GM12878 (cell line): ENCODE measurements at regions not wholly inside any gene's neighbourhood (a gene's known extent, or its start where the extent isn't known, plus 50 kb on each side); places are given as distances from the start of the nearest gene placed in this dataset.

Experiments
- ATAC-seq: fragments of 200-7000 bp; cut with Tn5 transposase; 3 replicates; pipeline ENCODE4 v1.9.1; 2020; ENCODE audit warnings: mild to moderate bottlenecking, moderate library complexity
- BruUV-seq: library from RNA; stranded (reverse); fragments of 400-500 nt; replicated peaks from 2 replicates; lab custom pipeline; 2021; lab: Mats Ljungman, UMichigan
- CTCF ChIA-PET: fragments of 300-600 bp; sonication (Branson Sonifier 250); formaldehyde crosslinking; extraction: SDS; loops from one replicate; lab custom pipeline; 2021; ENCODE audit warnings: inconsistent platforms; lab: Yijun Ruan, JAX
- POLR2A ChIA-PET: fragments of 350-600 bp; formaldehyde crosslinking; extraction: SDS; loops from one replicate; lab custom pipeline; 2021; ENCODE audit warnings: inconsistent platforms; lab: Charles Lee
- RAD21 ChIA-PET: fragments of 300-600 bp; sonication (Branson Sonifier 250); formaldehyde crosslinking; loops from one replicate; lab custom pipeline; 2023; ENCODE audit warnings: antibody characterized with exemption; ENCODE audit not compliant: unreplicated experiment; lab: Charles Lee
- SMC1A ChIA-PET: fragments of 300-600 bp; sonication (Branson Sonifier 250); formaldehyde crosslinking; loops from one replicate; lab custom pipeline; 2023; ENCODE audit not compliant: unreplicated experiment, uncharacterized antibody; lab: Charles Lee
- DNase-seq: peaks from one replicate; pipeline ENCODE4 v3.0.0-alpha.2; 2011; ENCODE audit warnings: low read depth, low spot score
- FAIRE-seq: peaks from 3 replicates; lab custom pipeline; 2011; peaks lifted over from hg19 to GRCh38; lab: Jason Lieb, UNC
- H2AFZ ChIP-seq: 2 replicates; pipeline ENCODE4 v1.6.0; 2011; ENCODE audit warnings: low read depth, low read length, control low read depth; ENCODE audit not compliant: control insufficient read depth
- H3K27ac ChIP-seq: 2 replicates; pipeline ENCODE4 v1.5.1; 2011; ENCODE audit warnings: control low read depth; ENCODE audit not compliant: control insufficient read depth, insufficient read depth
- H3K27me3 ChIP-seq, 2 experiments: replicated peaks in 1 of 2; 2 replicates each; pipeline versions ENCODE4 v1.6.0 to v1.6.1; 2011; ENCODE audit warnings: low read length in 1 of 2; ENCODE audit not compliant: control insufficient read depth in 2 of 2, insufficient read depth in 2 of 2
- H3K36me3 ChIP-seq, 2 experiments: 2 replicates each; pipeline ENCODE4 v1.5.1; 2011; ENCODE audit warnings: low read length in 1 of 2; ENCODE audit not compliant: control insufficient read depth in 2 of 2, insufficient read depth in 2 of 2
- H3K4me1 ChIP-seq: 2 replicates; pipeline ENCODE4 v1.6.1; 2011; ENCODE audit warnings: mild to moderate bottlenecking, low read length, moderate library complexity, mixed read lengths; ENCODE audit not compliant: control insufficient read depth, insufficient read depth
- H3K4me2 ChIP-seq: 2 replicates; pipeline ENCODE4 v1.6.0; 2011; ENCODE audit warnings: control low read depth; ENCODE audit not compliant: control insufficient read depth, insufficient read depth
- H3K4me3 ChIP-seq: fragments of 200-600 bp; sonication (generic); 2 replicates; pipeline ENCODE4 v1.5.1; 2016
- H3K79me2 ChIP-seq: 2 replicates; pipeline ENCODE4 v1.6.0; 2011; ENCODE audit warnings: low read length; ENCODE audit not compliant: control insufficient read depth, insufficient read depth
- H3K9ac ChIP-seq: 2 replicates; pipeline ENCODE4 v1.8.0; 2011; ENCODE audit warnings: low read length, control low read depth, mixed read lengths; ENCODE audit not compliant: control insufficient read depth, insufficient read depth
- H3K9me3 ChIP-seq: replicated peaks from 3 replicates; pipeline ENCODE4 v1.5.1; 2011; ENCODE audit warnings: mild to moderate bottlenecking, low read length; ENCODE audit not compliant: control insufficient read depth, insufficient read depth
- H4K20me1 ChIP-seq: 2 replicates; pipeline ENCODE4 v1.6.0; 2011; ENCODE audit not compliant: control insufficient read depth, insufficient read depth
- ATF7 ChIP-seq: fragments of 450-650 bp; IDR thresholded peaks from 2 replicates; pipeline ENCODE4 v1.6.1; 2016; ENCODE audit warnings: low read depth, mild to moderate bottlenecking
- HDAC2 ChIP-seq: fragments of 200-600 bp; sonication (generic); IDR thresholded peaks from 2 replicates; pipeline ENCODE4 v1.6.1; 2017
- NFIC ChIP-seq: IDR thresholded peaks from 2 replicates; pipeline ENCODE4 v1.6.1; 2012; ENCODE audit warnings: low read depth, mild to moderate bottlenecking, inconsistent platforms, low read length, moderate library complexity
- RELA ChIP-seq: fragments of 450-650 bp; IDR thresholded peaks from 2 replicates; pipeline ENCODE4 v1.8.0; 2014; ENCODE audit warnings: borderline replicate concordance; ENCODE audit not compliant: partially characterized antibody
- ZNF207 ChIP-seq: fragments of 450-650 bp; IDR thresholded peaks from 2 replicates; pipeline ENCODE4 v1.6.1; 2014; ENCODE audit warnings: antibody characterized with exemption, mild to moderate bottlenecking, borderline replicate concordance
- WGBS: methylation state at CpG from one replicate; pipeline ENCODE4 v1.1.6; 2016; ENCODE audit warnings: low lambda C conversion rate; ENCODE audit not compliant: insufficient replicate concordance, insufficient coverage; ENCODE audit errors: missing lambda C conversion rate; 5-methylcytosine and 5-hydroxymethylcytosine counted together
- in situ Hi-C: fragments of 300-500 bp; cut with MboI; formaldehyde crosslinking; loops from 9 replicates; pipeline ENCODE4 v1.14.3; 2018; ENCODE audit warnings: mixed read lengths
- intact Hi-C: fragments of 100-400 bp; cut with micrococcal nuclease; formaldehyde crosslinking; loops from one replicate; pipeline ENCODE4 v1.14.2; 2022; ENCODE audit not compliant: unreplicated experiment

GRCh38 chr17:71821511-71821910 lies 299.3 kb upstream of the SOX9 start:
- Histone ChIP-seq H3K9me3 (no peaks in the 10 kb centered on the region), H3K4me1 (no peaks in the 10 kb centered on the region), H3K27me3 (no peaks in the 10 kb centered on the region), H3K36me3 (no peaks in the 10 kb centered on the region), H2AFZ (no peak overlapping the region), H4K20me1 (no peaks in the 10 kb centered on the region), H3K4me2 (no peak overlapping the region), H3K9ac (no peak overlapping the region), H3K4me3 (no peak overlapping the region), H3K79me2 (no peaks in the 10 kb centered on the region), H3K27ac (no peak overlapping the region)
- ChIA-PET POLR2A (no interaction called here), RAD21 (no interaction called here), SMC1A (no interaction called here), CTCF (no interaction called here)
- in situ Hi-C loops (no loop called here), intact Hi-C loops (no loop called here)
- no peak for TF ChIP-seq HDAC2
- 15% methylated on average over 4 of the region's 4 CpGs for WGBS
- ATAC-seq = no peak
- no peak for DNase-seq
- BruUV-seq = no TSS peak
- FAIRE-seq = no peak

GRCh38 chr17:71824671-71825070 lies 296.1 kb upstream of the SOX9 start:
- DNase-seq = no peak
- H3K4me1 ChIP-seq = no peaks in the 10 kb centered on the region
- no peaks in the 10 kb centered on the region for H4K20me1 ChIP-seq
- FAIRE-seq = no peak
- H3K79me2 ChIP-seq = no peaks in the 10 kb centered on the region
- POLR2A ChIA-PET = no interaction called here
- CTCF ChIA-PET = no interaction called here
- H3K4me2 ChIP-seq = no peak overlapping the region
- no peaks in the 10 kb centered on the region for H3K27me3 ChIP-seq
- no peak overlapping the region for H3K27ac ChIP-seq
- SMC1A ChIA-PET = no interaction called here
- no peak for ATAC-seq
- BruUV-seq = no TSS peak
- TF ChIP-seq ATF7 (no peak), RELA (no peak), ZNF207 (no peak), NFIC (no peak)
- H3K36me3 ChIP-seq = no peaks in the 10 kb centered on the region
- H3K9me3 ChIP-seq = no peaks in the 10 kb centered on the region
- RAD21 ChIA-PET = no interaction called here
- in situ Hi-C loops = no loop called here
- no peak overlapping the region for H3K9ac ChIP-seq
- WGBS = 46% methylated on average over 4 of the region's 4 CpGs
- H3K4me3 ChIP-seq = no peak overlapping the region
- intact Hi-C loops = no loop called here
- no peak overlapping the region for H2AFZ ChIP-seq
